ENCODE measurements at regions not wholly inside any gene's neighbourhood (a gene's known extent, or its start where the extent isn't known, plus 50 kb on each side); places are given as distances from the start of the nearest gene placed in this dataset.
A peak's percentile ranks its signal among the peaks of the same experiment; 100 is the strongest.

GRCh38 chr2:4515871-4516761 lies 812.7 kb downstream of the DCDC2C start:
- in situ Hi-C loops (cut with HindIII; ENCODE audit: low sequenced_read_pairs), result no loop called here
- no peak for DNase-seq (ENCODE audit: low spot score)

GRCh38 chr2:4518596-4518995 lies 815.2 kb downstream of the DCDC2C start:
- in situ Hi-C loops (cut with HindIII; ENCODE audit: low sequenced_read_pairs), result no loop called here
- DNase-seq (ENCODE audit: low spot score), result no peak

GRCh38 chr2:4522498-4523421 lies 819.4 kb downstream of the DCDC2C start:
- in situ Hi-C loops (cut with HindIII; ENCODE audit: low sequenced_read_pairs), result no loop called here

DNA sequence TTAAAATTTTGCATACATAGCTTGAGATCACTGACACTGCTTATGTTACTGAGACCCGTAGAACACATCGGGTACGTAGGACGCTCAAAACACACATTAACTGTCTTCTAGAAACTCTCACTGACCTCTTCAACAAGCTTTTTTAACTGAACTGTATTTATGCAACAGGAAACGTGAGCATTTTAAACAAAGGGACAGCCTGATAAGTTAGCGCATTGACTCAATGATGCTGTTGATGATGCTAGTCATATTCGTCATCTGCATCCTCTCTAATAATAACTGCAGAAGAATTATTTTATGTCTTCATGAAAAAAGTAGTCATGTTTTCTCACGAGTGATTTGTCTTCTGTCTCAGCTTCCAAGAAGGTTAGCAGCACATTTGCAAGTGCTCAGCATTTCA lies 824.0 kb downstream of the DCDC2C start:
- DNase-seq (ENCODE audit: low spot score), result no peak
- in situ Hi-C loops (cut with HindIII; ENCODE audit: low sequenced_read_pairs), result no loop called here

More at GRCh38 chr2:4522498-4523421, 819.4 kb downstream of the DCDC2C start:
- no peak for DNase-seq (ENCODE audit: low spot score)

- in situ Hi-C loops (cut with HindIII; ENCODE audit: low sequenced_read_pairs), result no loop called here
Observed at GRCh38 chr2:4528246-4528645, 824.9 kb downstream of the DCDC2C start.

GRCh38 chr2:4528773-4529172 lies 825.4 kb downstream of the DCDC2C start:
- in situ Hi-C loops (cut with HindIII; ENCODE audit: low sequenced_read_pairs), result no loop called here

More at GRCh38 chr2:4528246-4528645, 824.9 kb downstream of the DCDC2C start:
- DNase-seq (ENCODE audit: low spot score), result no peak

DNA sequence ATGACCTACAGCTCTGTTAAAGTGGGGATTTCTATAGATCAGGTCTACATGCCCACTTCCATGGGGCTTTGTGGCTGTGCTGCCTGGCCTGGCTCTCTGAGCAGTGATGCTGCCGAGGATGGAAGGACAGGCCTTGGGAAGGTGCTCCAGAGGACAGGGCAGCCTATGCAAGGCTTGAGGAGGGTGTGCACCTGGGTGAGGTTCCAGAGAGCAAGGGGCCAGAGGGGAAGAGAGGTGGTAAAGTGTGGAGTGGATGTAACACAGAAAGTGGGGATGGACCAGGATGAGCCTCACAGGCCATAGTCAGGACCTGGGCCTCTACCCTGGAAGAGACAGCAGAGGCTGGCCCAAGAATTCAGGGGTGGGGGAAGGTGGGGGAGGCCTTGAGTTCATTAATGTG lies 826.4 kb downstream of the DCDC2C start:
- in situ Hi-C loops (cut with HindIII; ENCODE audit: low sequenced_read_pairs), result no loop called here
- DNase-seq (ENCODE audit: low spot score), result no peak

More at GRCh38 chr2:4528773-4529172, 825.4 kb downstream of the DCDC2C start:
- DNase-seq (ENCODE audit: low spot score), result no peak

- in situ Hi-C loops (cut with HindIII; ENCODE audit: low sequenced_read_pairs), result no loop called here
- DNase-seq (ENCODE audit: low spot score), result no peak
Observed at GRCh38 chr2:4530231-4530630, 826.9 kb downstream of the DCDC2C start.

- in situ Hi-C loops (cut with HindIII; ENCODE audit: low sequenced_read_pairs), result no loop called here
Observed at GRCh38 chr2:4533806-4534205, 830.4 kb downstream of the DCDC2C start.

GRCh38 chr2:4539121-4539520 lies 835.7 kb downstream of the DCDC2C start:
- in situ Hi-C loops (cut with HindIII; ENCODE audit: low sequenced_read_pairs), result no loop called here
- no peak for DNase-seq (ENCODE audit: low spot score)

More at GRCh38 chr2:4533806-4534205, 830.4 kb downstream of the DCDC2C start:
- no peak for DNase-seq (ENCODE audit: low spot score)

DNA sequence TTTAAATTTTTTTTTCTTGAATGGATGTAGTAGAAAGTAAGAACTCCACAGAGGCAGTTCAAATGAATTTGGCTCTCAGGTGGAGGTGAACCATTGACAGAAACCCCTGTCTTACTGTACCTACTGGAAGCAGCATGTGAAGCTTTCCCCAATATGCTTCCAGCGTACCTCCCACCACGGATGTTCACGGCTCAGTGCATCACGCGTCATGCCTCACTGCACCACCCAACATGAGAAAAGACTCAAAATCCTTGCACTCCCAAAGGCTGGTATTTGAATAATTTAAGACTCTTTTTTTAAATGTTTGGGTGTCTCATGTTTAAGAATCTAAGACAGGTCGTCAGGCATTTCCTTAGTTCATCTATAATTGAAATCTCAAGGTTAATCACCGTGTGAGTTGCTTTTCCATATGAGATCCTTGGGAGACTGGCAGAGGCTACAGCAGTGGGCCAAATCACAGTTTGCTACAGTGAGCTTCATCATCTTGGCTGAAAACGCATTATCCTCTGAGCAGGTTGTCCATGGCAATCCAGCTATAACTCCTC lies 846.4 kb downstream of the DCDC2C start:
- no peak for DNase-seq (ENCODE audit: low spot score)
- in situ Hi-C loops (cut with HindIII; ENCODE audit: low sequenced_read_pairs), result no loop called here

GRCh38 chr2:4551691-4552474 lies 848.5 kb downstream of the DCDC2C start:
- in situ Hi-C loops (cut with HindIII; ENCODE audit: low sequenced_read_pairs), result no loop called here
- no peak for DNase-seq (ENCODE audit: low spot score)

- DNase-seq (ENCODE audit: low spot score), result peak; percentile 12
- in situ Hi-C loops (cut with HindIII; ENCODE audit: low sequenced_read_pairs), result no loop called here
Observed at GRCh38 chr2:4553241-4553640, 849.9 kb downstream of the DCDC2C start.

- no peak for DNase-seq (ENCODE audit: low spot score)
- in situ Hi-C loops (cut with HindIII; ENCODE audit: low sequenced_read_pairs), result no loop called here
Observed at GRCh38 chr2:4556135-4556896, 852.9 kb downstream of the DCDC2C start.

GRCh38 chr2:4561196-4561595 lies 857.8 kb downstream of the DCDC2C start:
- no peak for DNase-seq (ENCODE audit: low spot score)
- in situ Hi-C loops (cut with HindIII; ENCODE audit: low sequenced_read_pairs), result no loop called here

DNA sequence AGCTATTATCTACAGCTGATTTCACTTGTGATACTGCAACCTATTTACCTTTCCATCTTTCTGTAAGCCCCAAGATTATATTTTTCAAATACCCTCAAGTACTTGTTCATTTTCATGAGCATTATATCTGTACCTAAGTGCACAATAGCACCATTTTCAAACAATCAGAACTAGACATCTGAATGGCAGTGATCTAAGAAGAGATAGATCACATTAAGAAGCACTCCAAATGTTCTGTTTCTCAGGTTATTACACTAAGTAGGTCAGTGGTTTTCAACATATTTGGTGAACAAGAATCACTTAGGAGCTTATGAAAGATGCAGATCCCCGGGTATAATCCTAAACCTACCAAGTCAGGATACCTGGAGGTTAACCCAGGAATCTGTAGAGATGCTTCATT lies 872.7 kb downstream of the DCDC2C start:
- DNase-seq (ENCODE audit: low spot score), result no peak
- in situ Hi-C loops (cut with HindIII; ENCODE audit: low sequenced_read_pairs), result no loop called here

GRCh38 chr2:4579977-4580376 lies 876.6 kb downstream of the DCDC2C start:
- DNase-seq (ENCODE audit: low spot score), result no peak
- in situ Hi-C loops (cut with HindIII; ENCODE audit: low sequenced_read_pairs), result no loop called here

GRCh38 chr2:4585057-4585635 lies 881.8 kb downstream of the DCDC2C start:
- in situ Hi-C loops (cut with HindIII; ENCODE audit: low sequenced_read_pairs), result no loop called here

More at GRCh38 chr2:4585057-4585635, 881.8 kb downstream of the DCDC2C start:
- DNase-seq (ENCODE audit: low spot score), result no peak

Data from G401 (cell line).